Ovary (tissue), 7 donors: ENCODE measurements at regions not wholly inside any gene's neighbourhood (a gene's known extent, or its start where the extent isn't known, plus 50 kb on each side); places are given as distances from the start of the nearest gene placed in this dataset.

Source experiments
- DNase-seq, 5 donors: peaks; one replicate each; pipeline ENCODE4 v3.0.0-alpha.2; 2019 to 2020
- H3K27ac ChIP-seq, 2 donors: fragments of 200-600 bp; one replicate each; pipeline versions ENCODE4 v1.5.1 to v1.8.0; 2019 to 2022
- H3K27me3 ChIP-seq: fragments of 200-600 bp; one replicate; pipeline ENCODE4 v1.8.0; 2022
- H3K36me3 ChIP-seq: fragments of 200-600 bp; sonication (generic); one replicate; pipeline ENCODE4 v1.5.1; 2019
- H3K4me1 ChIP-seq: one replicate; pipeline ENCODE4 v1.8.1; 2013; ENCODE audit warnings: mild to moderate bottlenecking, moderate library complexity; ENCODE audit not compliant: insufficient read depth
- H3K4me3 ChIP-seq: fragments of 200-600 bp; sonication (generic); one replicate; pipeline ENCODE4 v1.5.1; 2017
- H3K9me3 ChIP-seq, 2 donors: fragments of 200-600 bp in 1 of 2; sonication (generic) in 1 of 2; one replicate each; pipeline versions ENCODE4 v1.5.1 to v1.8.1; 2013 to 2019; ENCODE audit warnings: mild to moderate bottlenecking in 1 of 2, moderate library complexity in 1 of 2
- CTCF ChIP-seq, 3 donors: fragments of 450-650 bp in 2 of 3; fragments of 200-600 bp in 1 of 3; IDR thresholded peaks; one replicate each; pipeline versions ENCODE4 v1.5.1 to v1.8.0; 2016 to 2022; ENCODE audit warnings: antibody characterized with exemption in 3 of 3, mild to moderate bottlenecking in 1 of 3
- EP300 ChIP-seq: sonication (generic); formaldehyde crosslinking; IDR thresholded peaks from one replicate; pipeline ENCODE4 v1.6.1; 2017; ENCODE audit warnings: antibody characterized with exemption
- POLR2A ChIP-seq: fragments of 450-650 bp; IDR thresholded peaks from one replicate; pipeline ENCODE4 v1.6.1; 2017; ENCODE audit warnings: antibody characterized with exemption, mild to moderate bottlenecking, moderate library complexity
- WGBS, 3 donors: extraction: QIAGEN DNeasy Blood & Tissue Kit in 1 of 3; methylation state at CpG; one replicate each; pipeline versions ENCODE4 v1.1.5 to v1.1.7; 2013 to 2017; 5-methylcytosine and 5-hydroxymethylcytosine counted together
- intact Hi-C, 4 donors: fragments of 100-400 bp; cut with DNase I; formaldehyde crosslinking; loops; one replicate each; pipeline versions ENCODE4 v1.11.0 to v1.15.1; 2022 to 2023
- donor health status: DM: no; HTN: no; CAD: no; lungs with moderate emphysema.
- donor health status: DM: no; HTN: no; CAD: no.
- donor health status: Bipolar disorder and iron deficiency.
- donor health status: DM: no; HTN: no; CAD: no.
- donor health status: DM: yes; HTN: yes; CAD: no.

- no peak for DNase-seq
These were observed 327.6 kb downstream of the PRL start for GRCh38 chr6:21969192-21969591.

GRCh38 chr6:21970569-21971300 is 326.1 kb downstream of the PRL start:
- H3K4me1 ChIP-seq, result peaks cover 4% of the 10 kb centered on the region
- 66 to 70% (median 68%) methylated on average over 9 of the region's 9 CpGs for WGBS, 3 donors
- no peak overlapping the region for H3K27ac ChIP-seq
- DNase-seq, result no peak
- H3K9me3 ChIP-seq, result no peaks in the 10 kb centered on the region
- intact Hi-C loops, result no loop called here
- H3K27me3 ChIP-seq, result no peaks in the 10 kb centered on the region
- no peaks in the 10 kb centered on the region for H3K36me3 ChIP-seq
- TF ChIP-seq EP300, result no peak
- TF ChIP-seq CTCF (IDR thresholded peaks at IDR 0.05), result no peak
- no peak for TF ChIP-seq POLR2A
- no peak overlapping the region for H3K4me3 ChIP-seq

More at GRCh38 chr6:21969192-21969591, 327.6 kb downstream of the PRL start:
- H3K9me3 ChIP-seq, result no peaks in the 10 kb centered on the region
- H3K27me3 ChIP-seq, result no peaks in the 10 kb centered on the region
- no peak for TF ChIP-seq CTCF (IDR thresholded peaks at IDR 0.05)
- H3K36me3 ChIP-seq, result no peaks in the 10 kb centered on the region
- 73 to 99% (median 97%) methylated on average over 4 of the region's 4 CpGs for WGBS, 3 donors
- H3K27ac ChIP-seq, result no peak overlapping the region
- no peak overlapping the region for H3K4me3 ChIP-seq
- intact Hi-C loops, result no loop called here
- H3K4me1 ChIP-seq, result peaks cover 4% of the 10 kb centered on the region

- H3K9me3 ChIP-seq, result no peaks in the 10 kb centered on the region
- H3K4me3 ChIP-seq, result no peak overlapping the region
- no peaks in the 10 kb centered on the region for H3K27me3 ChIP-seq
- H3K36me3 ChIP-seq, result no peaks in the 10 kb centered on the region
- H3K4me1 ChIP-seq, result peaks cover 4% of the 10 kb centered on the region
- 85 to 93% (median 88%) methylated on average over 1 of the region's 1 CpG for WGBS, 3 donors
- intact Hi-C loops, result no loop called here
- H3K27ac ChIP-seq, result no peak overlapping the region
- TF ChIP-seq CTCF (IDR thresholded peaks at IDR 0.05) (no peak), EP300 (no peak), POLR2A (no peak)
- no peak for DNase-seq
These were observed 325.3 kb downstream of the PRL start for GRCh38 chr6:21971541-21971940.

- WGBS, 3 donors, result 97 to 99% (median 98%) methylated on average over 5 of the region's 5 CpGs
- DNase-seq, result no peak
- Histone ChIP-seq H3K9me3 (no peaks in the 10 kb centered on the region), H3K4me1 (peaks cover 4% of the 10 kb centered on the region), H3K27me3 (no peaks in the 10 kb centered on the region), H3K36me3 (no peaks in the 10 kb centered on the region), H3K4me3 (no peak overlapping the region), H3K27ac (no peak overlapping the region)
- no peak for TF ChIP-seq EP300
- TF ChIP-seq POLR2A, result no peak
- TF ChIP-seq CTCF (IDR thresholded peaks at IDR 0.05), result no peak
- intact Hi-C loops, result no loop called here
These were observed 324.3 kb downstream of the PRL start for GRCh38 chr6:21972516-21972915.
